ENCODE measurements at regions not wholly inside any gene's neighbourhood (a gene's known extent, or its start where the extent isn't known, plus 50 kb on each side); places are given as distances from the start of the nearest gene placed in this dataset.
A peak's percentile ranks its signal among the peaks of the same experiment; 100 is the strongest.
"Not testable (repeated sequence)": the region's sequence is repeated elsewhere in the genome, so short reads cannot be mapped to it uniquely, and the experiment has no call there.

DNA sequence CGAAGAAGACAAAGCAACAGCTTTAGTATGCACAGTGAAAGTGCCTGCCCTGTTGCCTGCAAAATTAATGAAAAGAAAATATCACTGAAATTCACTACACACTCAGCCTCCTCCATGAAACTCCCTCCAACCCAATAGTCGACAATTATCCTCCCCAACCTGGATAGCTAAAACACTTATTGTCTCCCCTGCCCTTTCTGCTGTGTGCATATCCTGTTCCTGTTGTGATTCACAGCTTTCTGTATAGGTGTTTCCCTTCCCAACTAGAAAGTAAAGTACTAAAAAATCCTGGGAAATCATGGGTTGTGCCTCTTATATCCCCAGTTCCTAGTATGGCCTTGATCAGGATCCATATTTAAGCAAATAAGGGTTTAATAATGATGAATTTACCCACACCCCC is 412.1 kb downstream of the LTN1 start:
- Histone ChIP-seq H3K9ac (no peak overlapping the region), H3K9me2 (ENCODE audit: insufficient read depth) (no peaks in the 10 kb centered on the region), H4K20me1 (ENCODE audit: insufficient read depth) (no peaks in the 10 kb centered on the region), H3F3A (ENCODE audit: insufficient read depth) (peaks cover 3% of the 10 kb centered on the region; the same call in 1 of the 2 replicates), H2AFZ (no peak overlapping the region), H3K79me2 (ENCODE audit: insufficient read depth) (no peaks in the 10 kb centered on the region), H3K27ac (no peak overlapping the region), H3K4me1 (ENCODE audit: insufficient read depth) (peaks cover 13% of the 10 kb centered on the region), H3K4me2 (ENCODE audit: unreplicated experiment) (no peak overlapping the region), H3K36me3 (ENCODE audit: low read depth) (no peaks in the 10 kb centered on the region), H3K4me3 (no peak overlapping the region), H3K27me3 (replicated peaks; ENCODE audit: insufficient read depth) (no peaks in the 10 kb centered on the region), H3K9me3 (ENCODE audit: low read depth) (no peaks in the 10 kb centered on the region)
- TF ChIP-seq EZH2 (IDR thresholded peaks at IDR 0.05; ENCODE audit: insufficient read depth, poor library complexity, severe bottlenecking), result no peak
- TF ChIP-seq EZH2phosphoT487 (IDR thresholded peaks at IDR 0.05; ENCODE audit: insufficient read depth, low read depth), result no peak
- no peak for DNase-seq
- 93 to 95% methylated on average over 2 of the region's 2 CpGs for WGBS, 2 experiments (ENCODE audit: low coverage in 1 of 2, low lambda C conversion rate in 2 of 2, missing lambda C conversion rate in 2 of 2)
- in situ Hi-C loops (cut with MboI), result no loop called here

DNA sequence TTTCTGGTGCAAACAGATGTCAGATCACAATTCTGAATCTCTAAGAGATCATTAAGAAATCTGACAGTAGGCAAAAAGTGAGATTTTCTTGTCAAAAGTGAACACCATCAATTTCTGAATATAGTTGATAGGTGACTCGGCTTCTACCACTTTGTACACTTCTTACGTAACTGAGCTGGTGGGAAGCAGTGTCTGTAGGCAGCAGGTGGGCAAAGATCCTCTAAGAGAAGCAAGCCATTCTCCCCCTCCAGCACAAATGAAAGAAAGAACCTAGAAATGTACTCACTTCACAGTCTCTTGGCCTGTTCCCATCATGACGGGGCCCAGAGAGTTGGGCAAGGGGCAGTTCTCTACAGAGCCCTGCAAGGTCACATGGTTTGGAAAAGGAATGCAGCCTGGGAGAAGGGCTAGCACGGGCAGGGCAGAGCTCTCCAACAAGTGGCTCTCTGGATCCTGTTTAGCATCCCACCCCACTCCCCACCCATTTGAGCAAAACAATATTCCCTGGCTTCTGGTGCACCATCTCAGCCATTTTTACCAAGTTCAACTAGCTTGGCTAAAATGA is 412.6 kb downstream of the LTN1 start:
- no peaks in the 10 kb centered on the region for H3K9me2 ChIP-seq (ENCODE audit: insufficient read depth)
- H3K9ac ChIP-seq, result no peak overlapping the region

DNA sequence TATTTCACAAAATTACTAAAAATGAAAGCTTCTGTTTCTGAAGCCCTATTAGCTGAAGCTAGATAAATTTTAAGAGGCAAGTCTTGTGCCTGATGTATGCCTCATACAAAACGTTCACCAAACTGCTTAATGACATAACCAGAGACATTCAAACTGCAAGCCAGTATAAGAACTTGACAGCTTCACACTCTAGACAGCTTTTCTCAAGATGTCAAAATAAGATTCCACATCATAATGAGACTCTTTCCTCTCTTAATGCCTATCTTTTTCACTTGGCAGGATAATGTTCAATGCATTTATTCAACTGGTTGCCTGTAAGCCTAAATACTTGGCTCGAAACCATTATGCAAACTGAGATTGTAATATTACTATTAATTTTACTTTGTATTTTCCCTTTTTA is 424.0 kb downstream of the LTN1 start:
- Histone ChIP-seq H3K79me2 (ENCODE audit: insufficient read depth) (no peaks in the 10 kb centered on the region), H4K20me1 (ENCODE audit: insufficient read depth) (no peaks in the 10 kb centered on the region), H3K27ac (no peak overlapping the region), H3K27me3 (replicated peaks; ENCODE audit: insufficient read depth) (no peaks in the 10 kb centered on the region), H3K9me2 (ENCODE audit: insufficient read depth) (no peaks in the 10 kb centered on the region), H2AFZ (0 out of 2 replicates have a peak overlapping the region, but pooled peaks have one; percentile 41), H3K4me1 (ENCODE audit: insufficient read depth) (no peaks in the 10 kb centered on the region), H3F3A (ENCODE audit: insufficient read depth) (no peaks in the 10 kb centered on the region), H3K9me3 (ENCODE audit: low read depth) (no peaks in the 10 kb centered on the region), H3K4me3 (no peak overlapping the region), H3K36me3 (ENCODE audit: low read depth) (no peaks in the 10 kb centered on the region), H3K9ac (no peak overlapping the region), H3K4me2 (ENCODE audit: unreplicated experiment) (no peak overlapping the region)
- no peak for DNase-seq
- TF ChIP-seq EZH2phosphoT487 (IDR thresholded peaks at IDR 0.05; ENCODE audit: insufficient read depth, low read depth) (no peak), EZH2 (IDR thresholded peaks at IDR 0.05; ENCODE audit: insufficient read depth, poor library complexity, severe bottlenecking) (no peak)
- in situ Hi-C loops (cut with MboI), result no loop called here
- WGBS, 2 experiments (ENCODE audit: low coverage in 1 of 2, low lambda C conversion rate in 2 of 2, missing lambda C conversion rate in 2 of 2), result 58 to 64% methylated on average over 2 of the region's 2 CpGs

More for the DNA sequence above, 412.6 kb downstream of the LTN1 start:
- no peak overlapping the region for H3K4me3 ChIP-seq
- peaks cover 3% of the 10 kb centered on the region; the same call in 1 of the 2 replicates for H3F3A ChIP-seq (ENCODE audit: insufficient read depth)
- H4K20me1 ChIP-seq (ENCODE audit: insufficient read depth), result no peaks in the 10 kb centered on the region
- H2AFZ ChIP-seq, result no peak overlapping the region
- H3K4me2 ChIP-seq (ENCODE audit: unreplicated experiment), result no peak overlapping the region
- TF ChIP-seq EZH2phosphoT487 (IDR thresholded peaks at IDR 0.05; ENCODE audit: insufficient read depth, low read depth), result no peak
- TF ChIP-seq EZH2 (IDR thresholded peaks at IDR 0.05; ENCODE audit: insufficient read depth, poor library complexity, severe bottlenecking), result no peak
- no peaks in the 10 kb centered on the region for H3K79me2 ChIP-seq (ENCODE audit: insufficient read depth)
- peaks cover 13% of the 10 kb centered on the region for H3K4me1 ChIP-seq (ENCODE audit: insufficient read depth)
- H3K27me3 ChIP-seq (replicated peaks; ENCODE audit: insufficient read depth), result no peaks in the 10 kb centered on the region
- H3K9me3 ChIP-seq (ENCODE audit: low read depth), result no peaks in the 10 kb centered on the region
- in situ Hi-C loops (cut with MboI), result no loop called here
- DNase-seq, result no peak
- H3K36me3 ChIP-seq (ENCODE audit: low read depth), result no peaks in the 10 kb centered on the region
- WGBS, 2 experiments (ENCODE audit: low coverage in 1 of 2, low lambda C conversion rate in 2 of 2, missing lambda C conversion rate in 2 of 2), result 65 to 72% methylated on average over 4 of the region's 4 CpGs
- no peak overlapping the region for H3K27ac ChIP-seq

DNA sequence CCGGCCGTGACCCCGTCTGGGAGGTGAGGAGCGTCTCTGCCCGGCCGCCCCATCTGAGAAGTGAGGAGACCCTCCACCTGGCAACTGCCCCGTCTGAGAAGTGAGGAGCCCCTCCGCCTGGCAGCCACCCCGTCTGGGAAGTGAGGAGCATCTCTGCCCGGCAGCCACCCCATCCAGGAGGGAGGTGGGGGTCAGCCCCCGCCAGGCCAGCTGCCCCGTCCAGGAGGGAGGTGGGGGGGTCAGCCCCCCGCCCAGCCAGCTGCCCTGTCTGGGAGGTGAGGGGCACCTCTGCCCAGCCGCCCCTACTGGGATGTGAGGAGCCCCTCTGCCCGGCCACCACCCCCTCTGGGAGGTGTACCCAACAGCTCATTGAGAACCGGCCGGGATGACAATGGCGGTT is 428.7 kb downstream of the LTN1 start:
- H3K9ac ChIP-seq; H3K79me2 ChIP-seq (ENCODE audit: insufficient read depth); H2AFZ ChIP-seq; H3K4me3 ChIP-seq; DNase-seq; in situ Hi-C loops (cut with MboI); H3K9me2 ChIP-seq (ENCODE audit: insufficient read depth); H3K4me2 ChIP-seq (ENCODE audit: unreplicated experiment); H3K27ac ChIP-seq; H3K4me1 ChIP-seq (ENCODE audit: insufficient read depth); H3K9me3 ChIP-seq (ENCODE audit: low read depth); H3F3A ChIP-seq (ENCODE audit: insufficient read depth); H4K20me1 ChIP-seq (ENCODE audit: insufficient read depth); H3K27me3 ChIP-seq (replicated peaks; ENCODE audit: insufficient read depth); H3K36me3 ChIP-seq (ENCODE audit: low read depth): not testable (repeated sequence)
- WGBS, 2 experiments (ENCODE audit: low coverage in 1 of 2, low lambda C conversion rate in 2 of 2, missing lambda C conversion rate in 2 of 2), result 94 to 95% methylated on average over 4 to 18 of the region's 18 CpGs

DNA sequence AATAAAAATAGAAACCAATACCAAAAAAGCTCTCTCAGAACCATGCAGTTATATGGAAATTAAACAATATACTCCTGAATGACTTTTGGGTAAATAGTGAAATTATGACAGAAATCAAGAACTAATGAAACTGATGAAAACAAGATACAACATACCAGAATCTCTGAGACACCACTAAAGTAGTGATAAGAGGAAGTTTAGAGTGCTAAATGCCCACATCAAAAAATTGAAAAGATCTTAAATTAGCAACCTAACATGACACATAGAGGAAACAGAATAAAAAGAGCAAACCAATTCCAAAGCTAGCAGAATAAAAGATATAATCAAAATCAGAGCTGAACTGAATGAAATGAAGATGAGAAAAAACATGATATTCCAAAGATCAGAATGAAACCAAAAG is 430.9 kb downstream of the LTN1 start:
- no peak for TF ChIP-seq EZH2 (IDR thresholded peaks at IDR 0.05; ENCODE audit: insufficient read depth, poor library complexity, severe bottlenecking)
- TF ChIP-seq EZH2phosphoT487 (IDR thresholded peaks at IDR 0.05; ENCODE audit: insufficient read depth, low read depth), result no peak
- no peak overlapping the region for H3K4me3 ChIP-seq
- no peaks in the 10 kb centered on the region for H3K79me2 ChIP-seq (ENCODE audit: insufficient read depth)
- no peaks in the 10 kb centered on the region for H3K9me2 ChIP-seq (ENCODE audit: insufficient read depth)
- in situ Hi-C loops (cut with MboI), result no loop called here
- no peaks in the 10 kb centered on the region for H3K27me3 ChIP-seq (replicated peaks; ENCODE audit: insufficient read depth)
- H4K20me1 ChIP-seq (ENCODE audit: insufficient read depth), result no peaks in the 10 kb centered on the region
- no peaks in the 10 kb centered on the region for H3K9me3 ChIP-seq (ENCODE audit: low read depth)
- H3K27ac ChIP-seq, result no peak overlapping the region
- DNase-seq, result no peak
- H2AFZ ChIP-seq, result no peak overlapping the region
- no peak overlapping the region for H3K4me2 ChIP-seq (ENCODE audit: unreplicated experiment)
- no peaks in the 10 kb centered on the region for H3F3A ChIP-seq (ENCODE audit: insufficient read depth)
- no peak overlapping the region for H3K9ac ChIP-seq
- no peaks in the 10 kb centered on the region for H3K36me3 ChIP-seq (ENCODE audit: low read depth)
- no peaks in the 10 kb centered on the region for H3K4me1 ChIP-seq (ENCODE audit: insufficient read depth)

Measured in GM23248 (cell line).